Breast epithelium (tissue), 3 donors: ENCODE measurements at regions not wholly inside any gene's neighbourhood (a gene's known extent, or its start where the extent isn't known, plus 50 kb on each side); places are given as distances from the start of the nearest gene placed in this dataset.

Experiments
- CTCF ChIP-seq, 3 donors: fragments of 450-650 bp; IDR thresholded peaks; one replicate each; pipeline ENCODE4 v1.5.1; 2016 to 2017; ENCODE audit warnings: antibody characterized with exemption in 3 of 3, mild to moderate bottlenecking in 3 of 3, moderate library complexity in 3 of 3
- POLR2A ChIP-seq: fragments of 450-650 bp; IDR thresholded peaks from one replicate; pipeline ENCODE4 v1.6.1; 2016; ENCODE audit warnings: antibody characterized with exemption, mild to moderate bottlenecking, moderate library complexity
- POLR2AphosphoS5 ChIP-seq, 3 donors: sonication (generic); formaldehyde crosslinking; IDR thresholded peaks; one replicate each; pipeline ENCODE4 v1.6.1; 2017; ENCODE audit warnings: antibody characterized with exemption in 3 of 3

GRCh38 chr12:100692502-100692901, 102.1 kb upstream of the ANO4 start:
- TF ChIP-seq CTCF (IDR thresholded peaks at IDR 0.05) (no peak), POLR2A (no peak), POLR2AphosphoS5 (IDR thresholded peaks at IDR 0.05) (no peak)
